Anterior cingulate cortex (tissue), 58 donors: ENCODE measurements at regions not wholly inside any gene's neighbourhood (a gene's known extent, or its start where the extent isn't known, plus 50 kb on each side); places are given as distances from the start of the nearest gene placed in this dataset.

Experiments
- DNase-seq, 58 donors: peaks; one replicate each; lab custom pipeline; 2025; lab: John Stamatoyannopoulos, UW

DNA sequence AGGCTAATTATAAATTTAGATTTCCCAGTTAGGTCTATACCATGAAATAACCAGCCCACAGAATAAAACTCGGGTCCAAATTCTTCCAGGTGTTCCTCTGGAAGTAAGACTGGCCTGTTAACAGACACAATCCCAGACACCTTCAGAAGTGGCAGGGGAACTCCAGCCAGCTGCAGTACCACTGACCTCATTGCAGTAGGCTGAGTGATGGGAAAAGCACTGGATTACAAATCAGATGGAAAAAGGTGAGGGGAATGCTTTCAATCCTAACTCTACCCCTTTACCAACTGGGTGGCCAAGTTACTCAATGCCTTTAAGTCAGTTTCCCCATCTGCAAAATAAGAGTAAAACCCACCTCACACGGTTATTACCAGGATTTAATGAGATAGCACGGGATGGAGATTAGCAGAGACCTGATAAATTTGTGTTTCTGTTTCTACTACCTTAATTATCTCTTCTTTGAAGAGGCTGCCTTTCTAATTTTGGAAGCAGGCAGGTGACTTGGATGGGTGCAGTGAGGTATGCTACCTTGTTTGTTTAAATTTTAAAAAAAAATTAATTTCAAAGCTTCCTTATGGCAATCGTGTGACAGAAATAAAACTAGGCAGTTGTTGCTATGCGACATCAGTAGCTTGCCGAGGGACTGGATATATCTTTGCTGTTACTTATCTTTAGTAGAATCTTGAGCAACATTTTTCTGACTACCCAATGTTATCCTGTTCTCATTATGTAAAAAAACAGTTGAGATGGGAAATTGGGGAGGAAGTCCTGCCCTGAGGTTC is 167.3 kb upstream of the GRIN2B start:
- DNase-seq = peak in 1 of 58 donors; percentile 5

DNA sequence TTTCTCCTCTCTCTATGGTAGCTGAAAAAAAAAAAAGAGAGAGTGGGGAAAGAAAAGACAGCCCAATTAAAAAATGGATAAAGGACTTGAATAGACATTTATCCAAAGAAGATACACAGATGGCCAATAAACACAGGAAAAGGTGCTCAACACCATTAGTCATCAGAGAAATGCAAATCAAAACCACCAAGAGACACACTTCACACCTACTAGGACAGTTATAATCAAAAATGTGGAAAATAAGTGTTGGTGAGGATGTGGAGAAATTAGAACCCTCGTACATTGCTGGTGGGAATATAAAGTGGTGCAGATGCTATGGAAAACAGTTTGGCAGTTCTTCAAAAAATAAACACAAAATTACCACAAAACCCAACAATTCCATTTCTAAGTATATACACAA is 172.4 kb upstream of the GRIN2B start:
- no peak for DNase-seq

DNA sequence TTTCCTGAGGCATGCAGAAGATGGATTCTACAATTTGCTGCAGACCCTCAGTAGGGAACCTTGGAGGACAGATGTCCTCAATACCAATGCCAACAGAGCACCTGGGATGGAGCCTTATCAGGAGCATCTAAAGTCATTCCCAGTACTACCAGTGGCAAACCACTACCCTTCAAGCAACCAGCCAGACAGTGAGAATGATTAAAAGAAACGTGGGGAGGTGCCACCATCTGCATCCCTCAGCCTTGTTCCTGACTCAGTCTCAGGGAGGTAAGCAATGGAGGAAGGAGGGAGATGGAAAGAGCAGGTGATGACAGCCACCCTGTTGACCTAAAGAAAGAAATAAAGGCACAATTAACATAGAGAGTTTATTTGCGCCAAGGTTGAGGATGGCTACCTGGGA is 175.2 kb upstream of the GRIN2B start:
- no peak for DNase-seq

DNA sequence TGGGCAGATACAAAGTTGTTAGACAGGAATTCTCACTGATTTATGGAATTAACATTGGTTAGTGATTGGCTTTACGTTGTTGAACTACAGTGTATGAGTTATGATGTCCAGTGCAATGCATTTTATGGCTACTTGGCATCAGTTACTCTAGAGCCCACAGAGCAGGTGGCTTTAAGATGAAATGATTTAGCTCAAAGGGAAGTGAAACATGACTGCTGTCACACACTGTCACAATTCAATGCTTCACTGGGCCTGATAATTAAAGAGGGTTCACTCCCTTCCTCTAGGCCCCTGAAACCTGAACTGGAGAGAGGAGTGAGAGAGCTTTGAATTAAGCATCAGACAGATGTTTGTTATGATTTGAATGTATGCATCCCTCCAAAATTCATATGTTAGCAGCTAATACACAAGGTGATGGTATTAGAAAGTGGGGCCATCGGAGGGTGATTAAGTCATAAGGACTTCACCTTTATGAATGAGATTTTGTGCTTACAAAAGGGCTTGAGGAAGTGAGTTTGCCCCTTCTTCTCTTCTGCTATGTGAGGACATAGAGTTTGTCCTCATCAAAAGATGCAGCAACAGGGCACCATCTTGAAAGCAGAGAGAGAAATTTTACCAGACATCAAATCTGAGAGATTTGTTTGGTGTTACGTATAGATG is 175.8 kb upstream of the GRIN2B start:
- no peak for DNase-seq

DNA sequence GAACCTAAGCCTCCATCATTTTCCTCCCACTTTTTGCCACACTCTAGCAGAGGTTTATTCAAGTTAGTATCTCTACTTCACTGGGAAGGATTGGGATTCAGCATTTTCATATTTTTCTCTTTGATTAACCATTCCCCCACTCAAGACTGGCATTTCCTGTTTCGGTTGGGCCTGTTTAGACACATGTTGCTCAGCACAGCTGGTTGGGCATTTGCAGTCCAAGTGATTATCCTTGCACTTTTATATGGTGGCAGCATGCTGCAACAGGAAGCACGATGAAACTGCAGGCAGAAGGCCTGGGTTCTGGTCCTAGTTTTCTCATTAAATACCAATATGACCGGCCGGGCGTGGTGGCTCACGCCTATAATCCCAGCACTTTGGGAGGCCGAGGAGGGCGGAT is 182.9 kb upstream of the GRIN2B start:
- DNase-seq = no peak

DNA sequence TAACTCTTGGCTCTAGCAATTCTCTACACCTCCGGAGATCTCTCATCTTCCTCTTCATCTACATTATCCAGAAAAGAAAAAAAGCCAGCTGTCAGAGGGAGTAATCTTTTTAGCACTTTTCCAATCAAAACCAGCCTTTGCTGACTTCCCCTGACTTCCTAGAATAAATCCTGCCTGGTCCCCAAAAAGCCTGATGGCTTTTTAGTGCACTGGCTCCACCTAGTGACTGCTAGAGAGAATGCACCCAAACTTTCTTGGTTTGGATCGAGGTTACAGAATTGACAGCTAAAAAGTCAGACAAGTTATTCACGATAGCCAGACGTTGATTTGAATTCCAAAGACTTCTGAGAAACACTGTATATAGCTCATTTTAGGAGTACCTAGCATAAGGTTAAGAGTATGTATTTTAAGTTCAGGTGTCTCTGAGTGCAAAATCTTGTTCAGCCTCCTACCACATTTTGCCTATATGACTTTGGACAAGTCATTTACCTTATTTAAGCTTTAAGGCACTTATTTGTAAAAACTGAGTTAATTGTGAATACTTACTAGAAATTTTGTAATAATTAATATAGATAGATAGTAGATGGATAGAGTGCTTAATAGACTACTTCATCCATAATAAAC is 185.7 kb upstream of the GRIN2B start:
- peak in 48 of 58 donors; percentile 2 to 86 (median 32) for DNase-seq

DNA sequence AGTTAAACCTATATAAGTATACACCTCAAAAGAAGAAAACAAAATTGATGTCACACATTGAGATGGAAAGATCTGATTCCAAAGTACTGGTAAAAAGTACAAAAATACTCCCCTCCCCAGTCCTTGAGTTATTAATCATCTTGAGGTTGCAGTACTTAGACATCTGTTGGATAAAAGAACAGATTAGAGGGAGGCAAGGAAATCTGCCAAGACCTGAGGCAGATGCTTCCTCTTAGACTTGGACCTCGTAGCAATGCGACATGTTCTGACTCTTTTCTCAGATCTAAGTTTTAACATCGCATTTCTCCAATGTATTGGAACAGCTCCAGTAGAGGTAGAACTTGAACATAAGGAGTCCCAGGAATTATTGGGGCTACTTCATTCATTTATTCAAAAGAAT is 187.9 kb upstream of the GRIN2B start:
- peak in 1 of 58 donors; percentile 12 for DNase-seq

DNA sequence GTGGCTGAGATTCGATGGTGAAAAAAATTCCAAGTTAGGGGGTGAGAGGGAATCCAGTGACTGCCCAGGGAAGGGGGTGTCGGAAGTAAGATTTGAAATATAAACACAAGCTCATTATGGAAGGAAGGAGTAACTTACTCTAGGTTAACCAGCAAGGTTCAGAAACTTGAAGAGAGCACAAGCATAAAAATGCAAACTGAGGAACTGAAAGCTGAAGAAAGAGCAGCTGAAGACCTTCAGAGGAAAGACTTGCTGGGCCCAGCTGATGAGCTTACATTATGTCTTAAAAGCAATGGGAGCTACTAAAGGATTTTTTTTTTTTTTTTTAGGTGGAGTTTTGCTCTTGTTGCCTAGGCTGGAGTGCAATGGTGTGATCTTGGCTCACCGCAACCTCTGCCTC is 189.7 kb upstream of the GRIN2B start:
- DNase-seq = no peak

DNA sequence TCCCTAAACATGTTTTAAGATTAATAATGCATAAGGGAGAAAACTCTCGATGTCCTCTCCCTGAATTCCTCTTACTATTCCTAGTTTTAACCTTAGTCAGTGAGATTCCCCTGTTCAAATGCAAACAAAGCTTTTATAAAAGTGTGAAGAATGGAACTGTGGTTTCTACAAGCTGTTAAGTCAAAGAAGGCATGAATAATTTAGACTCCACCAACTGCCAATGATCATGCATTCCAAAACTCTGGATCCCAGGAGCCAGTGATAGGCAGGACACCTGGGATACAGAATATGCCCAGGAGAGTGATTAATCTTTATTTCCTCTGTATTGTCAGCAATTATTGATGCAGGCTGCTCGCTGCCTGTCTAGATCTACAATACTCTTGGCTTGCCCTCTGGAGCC is 190.3 kb upstream of the ATF7IP start:
- peak in 7 of 58 donors; percentile 5 to 40 (median 11) for DNase-seq

DNA sequence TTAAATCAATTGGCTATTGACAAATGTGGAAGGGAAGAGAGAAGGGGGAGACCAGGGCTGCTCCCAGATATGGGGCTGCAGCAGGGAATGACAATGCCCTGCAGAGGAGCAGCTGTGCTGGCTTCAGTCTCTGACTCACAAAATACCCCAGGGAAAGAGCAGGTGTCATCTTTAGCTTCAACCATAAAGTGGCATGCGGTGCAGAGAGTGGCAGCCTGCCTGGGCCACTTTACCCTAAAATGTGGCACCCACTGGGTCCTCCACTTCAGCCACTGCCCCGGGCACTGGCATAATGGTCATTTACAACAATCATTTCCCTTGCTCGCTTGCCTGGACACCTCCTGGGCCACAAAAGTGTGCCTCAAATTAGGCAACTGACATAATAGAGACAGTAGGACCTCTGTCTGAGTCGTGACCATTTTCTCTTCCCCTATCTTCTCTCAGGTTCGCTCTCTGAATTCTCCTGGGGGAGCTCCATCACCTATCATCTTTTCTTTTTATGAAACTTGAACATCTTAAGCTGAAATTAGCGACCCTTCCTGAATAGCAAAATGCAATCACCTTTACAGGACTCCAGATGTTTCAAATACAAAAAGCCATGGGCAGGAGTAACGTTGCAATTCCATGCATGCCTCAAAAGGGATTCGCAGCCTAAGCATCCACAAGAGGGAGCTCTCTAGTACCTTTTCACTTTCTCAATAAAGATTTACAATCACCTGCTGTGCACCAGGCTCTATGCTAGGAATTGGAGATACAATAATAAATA is 179.9 kb upstream of the ATF7IP start:
- peak in 15 of 58 donors; percentile 1 to 36 (median 5) for DNase-seq

DNA sequence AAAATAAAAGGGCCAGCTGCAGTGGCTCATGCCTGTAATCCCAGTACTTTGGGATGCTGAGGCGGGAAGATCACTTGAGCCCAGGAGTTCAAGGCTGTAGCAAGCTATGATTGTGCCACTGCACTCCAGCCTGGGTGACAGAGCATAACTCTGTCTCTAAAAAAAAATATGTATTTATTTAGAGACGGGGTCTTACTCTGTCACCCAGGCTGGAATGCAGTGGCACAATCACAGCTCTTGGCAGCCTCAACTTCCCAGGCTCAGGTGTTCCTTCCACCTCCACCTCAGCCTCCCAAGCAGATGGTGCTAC is 179.3 kb upstream of the ATF7IP start:
- DNase-seq = no peak

DNA sequence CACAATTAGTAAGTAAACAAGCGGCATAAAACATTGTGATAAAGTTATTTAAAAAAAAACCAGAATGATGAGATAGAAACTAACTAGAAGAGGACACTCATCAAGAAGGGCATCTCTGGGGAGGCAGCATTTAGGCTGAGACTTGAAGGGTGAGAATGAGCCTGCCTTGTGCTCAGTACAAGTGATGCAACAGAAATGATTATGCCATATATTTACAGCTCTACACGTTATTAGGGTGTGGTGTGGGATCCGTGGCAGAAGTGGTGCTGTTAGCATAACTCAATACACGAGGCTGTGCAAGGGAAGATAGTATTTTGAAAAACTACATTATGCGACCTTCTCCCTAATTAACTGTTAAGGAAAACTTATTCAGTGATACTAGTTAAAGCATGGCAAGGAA is 178.5 kb upstream of the ATF7IP start:
- DNase-seq = no peak

DNA sequence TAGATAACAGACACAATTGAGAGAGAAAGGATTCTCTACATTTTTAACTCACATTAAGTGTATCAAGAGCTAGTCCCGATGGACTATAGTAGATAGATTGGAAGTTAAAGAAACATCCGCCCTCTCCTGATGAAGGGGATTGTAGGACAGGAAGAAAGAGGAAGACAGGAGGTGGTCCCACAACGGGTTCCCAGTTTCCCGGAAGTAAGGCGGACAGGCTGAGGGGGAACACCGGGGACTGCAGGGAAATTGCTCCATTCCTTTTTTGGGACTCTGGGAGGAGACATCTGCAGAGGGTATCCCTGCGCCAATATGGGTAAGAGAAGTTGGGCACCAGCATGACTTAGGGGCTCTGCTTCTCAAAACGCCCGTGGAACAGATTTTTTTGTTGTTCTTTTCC is 177.5 kb upstream of the ATF7IP start:
- no peak for DNase-seq

DNA sequence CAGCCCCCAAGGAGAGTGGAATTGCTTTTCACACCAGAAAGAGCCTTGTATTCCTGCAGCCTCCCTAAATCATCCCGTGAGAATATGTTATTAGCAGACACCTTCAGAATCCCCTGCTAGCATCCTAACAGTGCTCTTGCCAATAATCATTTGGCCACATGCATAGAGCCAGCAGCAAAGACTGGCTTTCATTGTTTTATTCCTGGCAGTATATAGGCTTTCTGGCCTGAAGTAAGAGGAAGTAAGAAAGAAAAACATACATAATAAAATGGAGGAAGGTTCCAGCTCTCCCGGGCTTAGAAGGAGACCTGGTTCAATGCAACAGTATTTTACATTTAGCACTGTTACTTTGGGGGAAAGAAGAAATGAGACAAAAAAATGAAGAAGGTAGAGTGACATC is 176.7 kb upstream of the ATF7IP start:
- DNase-seq = no peak

DNA sequence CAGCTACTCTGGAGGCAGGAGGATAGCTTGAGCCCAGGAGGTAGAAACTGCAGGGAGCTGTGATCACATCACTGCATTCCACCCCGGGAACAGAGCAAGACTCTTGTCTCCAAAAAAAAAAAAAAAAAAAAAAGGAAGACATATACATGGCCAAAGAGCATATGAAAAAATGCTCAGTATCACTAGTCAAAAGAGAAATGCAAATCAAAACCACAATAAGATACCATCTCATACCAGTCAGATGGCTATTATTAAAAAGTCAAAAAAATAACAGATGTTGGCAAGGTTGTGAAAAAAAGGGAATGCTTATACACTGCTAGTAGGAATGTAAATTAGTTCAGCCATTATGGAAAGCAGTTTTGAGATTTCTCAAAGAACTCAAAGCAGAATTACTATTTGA is 174.8 kb upstream of the ATF7IP start:
- DNase-seq = no peak

DNA sequence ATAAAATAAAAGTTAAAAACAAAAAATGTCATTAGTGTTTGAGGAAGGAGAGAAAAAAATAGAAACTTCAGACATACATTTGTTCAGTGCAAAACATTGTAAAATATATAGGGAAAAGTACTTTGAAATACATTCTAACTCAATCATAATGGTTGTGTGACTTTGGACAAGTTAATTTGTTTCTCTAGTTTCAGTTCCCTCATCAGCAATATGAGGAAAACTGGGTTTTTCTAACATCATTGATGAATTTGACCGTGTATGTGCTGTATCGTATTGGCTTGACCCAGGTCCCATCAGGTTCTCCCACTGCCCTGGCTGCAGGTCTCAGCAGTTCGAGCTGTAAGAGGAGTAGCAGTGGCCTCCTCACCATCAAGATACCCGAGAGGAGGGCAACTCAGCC is 173.9 kb upstream of the ATF7IP start:
- DNase-seq = no peak

DNA sequence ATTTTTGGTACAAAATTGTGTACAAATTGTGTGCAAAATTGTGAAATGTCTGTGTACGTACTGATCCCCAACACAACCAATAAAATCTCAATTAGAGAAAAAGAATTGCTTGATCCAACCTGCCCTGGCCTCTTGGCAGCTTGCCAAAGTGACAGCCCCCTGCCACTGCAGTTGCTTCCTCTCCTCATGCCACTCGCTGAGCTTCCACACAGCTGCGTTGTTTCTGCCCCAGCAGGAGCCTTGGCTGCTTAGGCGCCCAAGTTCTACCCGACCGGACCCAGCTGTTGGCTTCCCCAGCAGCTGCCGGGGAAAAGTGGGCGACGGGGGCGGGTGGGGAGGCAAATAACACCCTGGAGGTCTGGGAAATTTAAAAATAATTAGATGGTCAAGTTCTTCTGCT is 171.8 kb upstream of the ATF7IP start:
- DNase-seq = no peak

DNA sequence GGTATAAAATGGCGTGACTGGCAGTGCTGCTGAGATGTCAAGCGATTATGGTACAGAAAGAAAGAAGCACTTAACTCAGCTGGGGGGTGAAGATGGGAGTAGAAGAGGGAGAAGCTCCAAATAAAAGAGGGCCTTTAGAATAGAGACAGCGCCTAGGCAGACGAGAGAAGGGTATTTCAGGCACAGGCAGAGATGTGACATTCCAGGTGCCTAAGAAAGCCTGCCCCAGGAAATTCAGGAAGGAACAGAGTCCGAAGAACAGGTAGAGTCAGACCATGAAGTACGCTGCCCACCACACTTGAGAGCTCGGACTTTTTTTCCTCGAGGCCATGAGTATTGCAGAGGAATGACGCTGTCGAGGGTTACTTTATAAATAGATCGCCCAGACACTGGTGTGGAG is 170.9 kb upstream of the ATF7IP start:
- no peak for DNase-seq

DNA sequence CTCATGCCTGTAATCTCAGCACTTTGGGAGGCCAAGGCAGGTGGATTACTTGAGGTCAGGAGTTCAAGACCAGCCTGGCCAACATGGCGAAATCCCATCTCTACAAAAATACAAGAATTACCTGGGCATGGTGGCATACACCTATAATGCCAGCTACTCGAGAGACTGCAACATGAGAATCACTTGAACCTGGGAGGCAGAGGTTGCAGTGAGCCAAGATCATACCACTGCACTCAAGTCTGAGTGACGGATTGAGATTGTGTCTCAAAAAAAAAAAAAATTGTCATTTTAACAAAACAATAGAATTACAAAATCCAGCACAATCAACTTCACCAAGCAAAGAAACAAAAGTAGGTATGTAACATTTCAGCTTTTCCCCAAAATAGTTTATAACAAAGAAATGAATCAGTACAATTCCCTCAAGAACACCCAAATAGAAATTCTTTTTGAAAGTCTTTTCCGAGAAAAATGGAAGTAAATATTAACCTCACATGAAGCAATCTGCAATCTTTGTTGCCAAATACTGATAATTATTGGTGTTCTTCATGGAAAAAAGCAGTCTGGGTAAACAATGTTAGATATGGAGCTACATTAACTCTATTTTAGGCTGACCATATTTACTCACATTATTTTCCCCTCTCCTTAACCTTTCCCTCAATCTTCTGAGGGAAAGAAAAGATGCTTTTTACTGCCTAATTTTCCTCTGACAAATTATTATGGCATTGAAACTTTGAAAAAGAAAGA is 165.9 kb upstream of the ATF7IP start:
- DNase-seq = no peak

DNA sequence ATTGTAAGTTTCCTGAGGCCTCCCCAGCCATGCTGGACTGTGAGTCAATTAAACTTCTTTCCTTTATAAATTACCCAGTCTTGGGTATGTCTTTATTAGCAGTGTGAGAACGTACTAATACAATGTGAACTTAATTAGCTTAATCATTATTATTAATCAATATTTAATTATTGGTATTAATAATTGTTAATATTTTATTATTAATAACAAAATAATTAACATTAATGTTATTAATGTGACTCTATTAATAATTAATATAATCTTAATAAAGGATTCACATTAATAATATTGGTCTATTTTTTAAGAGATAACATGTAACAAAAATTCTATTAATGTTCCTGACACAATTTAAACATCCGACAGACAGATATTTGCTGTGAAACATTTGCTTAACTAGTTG is 164.9 kb upstream of the ATF7IP start:
- no peak for DNase-seq

DNA sequence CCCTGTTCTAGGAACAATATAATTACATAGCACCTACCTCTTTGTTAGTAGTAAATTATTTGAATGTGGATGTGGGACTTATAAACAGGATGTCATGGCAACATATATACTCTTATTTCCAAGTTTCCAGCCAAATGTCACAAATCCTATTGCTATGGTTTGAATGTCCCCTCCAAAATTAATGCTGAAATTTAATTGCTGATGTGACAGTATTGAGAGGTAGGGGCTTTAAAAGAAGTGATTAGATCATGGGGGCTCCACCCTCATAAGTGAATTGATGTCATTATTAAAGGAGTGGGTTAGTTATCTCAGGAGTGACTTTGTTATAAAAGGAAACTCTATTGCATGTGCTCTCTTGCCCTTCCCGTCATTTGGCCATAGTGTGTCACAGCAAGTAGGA is 164.2 kb upstream of the ATF7IP start:
- no peak for DNase-seq
